ENCODE measurements at regions not wholly inside any gene's neighbourhood (a gene's known extent, or its start where the extent isn't known, plus 50 kb on each side); places are given as distances from the start of the nearest gene placed in this dataset.

DNA sequence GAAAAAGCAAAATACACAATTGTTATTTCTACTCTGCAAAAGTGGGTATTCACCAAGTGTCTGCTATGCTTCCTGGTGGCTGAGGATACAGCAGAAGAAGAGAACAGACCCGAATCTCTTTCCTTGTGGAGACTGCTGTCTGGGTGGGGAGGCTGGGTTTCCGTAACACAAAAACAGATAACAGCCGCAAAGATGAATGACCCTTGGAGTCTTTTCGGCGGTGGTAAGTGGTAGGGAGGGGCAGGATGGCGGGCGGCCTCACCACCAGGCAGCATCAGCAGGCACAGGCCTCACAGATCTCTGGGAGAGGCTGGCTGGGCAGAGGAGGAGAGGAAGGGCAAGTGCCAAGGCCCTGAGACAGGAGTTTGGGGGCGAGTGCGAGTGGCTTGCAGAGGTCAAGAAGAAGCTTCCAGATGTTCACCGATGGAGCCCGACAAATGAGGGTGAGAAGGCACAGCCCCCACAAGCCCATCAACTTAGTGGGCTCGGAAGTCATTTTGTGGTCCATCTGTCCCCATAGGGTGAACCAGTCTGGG, 164.2 kb downstream of the RHOU start:
- DNase-seq, result no peak

DNA sequence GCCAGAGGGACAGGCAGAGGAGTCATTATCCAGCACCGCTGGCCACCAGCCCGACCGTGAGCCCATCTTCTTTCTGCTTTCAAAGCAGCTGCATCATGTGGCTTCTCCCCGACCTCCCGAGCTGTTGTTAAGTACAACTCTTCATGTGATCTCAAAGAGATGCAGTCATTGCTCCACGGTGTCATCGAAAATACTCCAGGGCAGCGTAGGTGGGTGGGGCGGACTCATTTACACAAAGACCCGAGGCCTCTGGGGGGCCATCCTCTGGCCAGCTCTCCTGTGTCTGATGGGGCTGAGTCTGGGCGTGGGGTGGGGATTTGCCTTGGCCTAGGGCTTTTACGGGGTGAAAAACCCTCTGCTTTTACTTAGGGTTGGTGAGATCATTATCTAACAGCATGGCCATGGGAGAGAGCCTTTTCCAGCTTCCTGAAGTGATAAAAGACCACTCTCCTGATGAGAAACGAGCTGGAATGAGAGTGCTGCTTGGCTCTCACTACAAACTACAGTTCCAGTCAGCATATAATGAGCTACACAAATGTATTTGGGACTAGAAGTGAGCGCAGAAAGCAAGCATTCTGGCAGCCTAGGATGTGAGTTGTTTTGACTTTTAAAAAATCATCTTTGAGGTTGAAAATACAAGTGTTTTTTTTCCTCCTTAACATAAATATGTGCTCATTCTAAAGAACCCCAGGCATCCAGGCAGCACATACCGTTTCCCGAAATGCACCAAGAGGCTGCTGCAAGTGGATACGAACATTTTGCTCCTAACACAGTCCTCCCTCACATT, 165.0 kb downstream of the RHOU start:
- DNase-seq, result no peak

DNA sequence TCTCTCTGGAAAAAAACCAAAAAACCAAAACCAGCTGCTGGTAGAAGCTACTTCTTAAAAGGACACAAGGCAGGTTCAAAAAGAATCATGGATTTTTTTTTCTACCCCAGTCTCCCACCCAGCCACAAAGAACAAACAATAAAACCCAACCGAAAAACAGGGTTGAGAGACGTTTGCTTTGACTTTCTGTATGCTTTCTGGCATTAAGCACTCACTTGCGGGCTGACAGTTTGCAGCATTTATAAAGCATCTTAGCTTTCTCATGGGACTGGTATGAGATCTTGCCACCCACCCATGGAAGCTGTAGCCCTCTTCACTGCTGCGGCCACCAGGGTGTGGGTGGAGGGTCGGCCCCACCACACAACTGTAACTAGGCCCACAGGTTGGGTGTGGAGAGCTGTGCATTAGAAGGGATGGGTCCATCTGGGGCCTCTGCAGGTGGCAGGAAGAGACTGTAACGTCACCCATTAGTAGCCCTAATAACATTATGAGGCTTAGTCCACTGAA, 165.7 kb downstream of the RHOU start:
- no peak for DNase-seq

DNA sequence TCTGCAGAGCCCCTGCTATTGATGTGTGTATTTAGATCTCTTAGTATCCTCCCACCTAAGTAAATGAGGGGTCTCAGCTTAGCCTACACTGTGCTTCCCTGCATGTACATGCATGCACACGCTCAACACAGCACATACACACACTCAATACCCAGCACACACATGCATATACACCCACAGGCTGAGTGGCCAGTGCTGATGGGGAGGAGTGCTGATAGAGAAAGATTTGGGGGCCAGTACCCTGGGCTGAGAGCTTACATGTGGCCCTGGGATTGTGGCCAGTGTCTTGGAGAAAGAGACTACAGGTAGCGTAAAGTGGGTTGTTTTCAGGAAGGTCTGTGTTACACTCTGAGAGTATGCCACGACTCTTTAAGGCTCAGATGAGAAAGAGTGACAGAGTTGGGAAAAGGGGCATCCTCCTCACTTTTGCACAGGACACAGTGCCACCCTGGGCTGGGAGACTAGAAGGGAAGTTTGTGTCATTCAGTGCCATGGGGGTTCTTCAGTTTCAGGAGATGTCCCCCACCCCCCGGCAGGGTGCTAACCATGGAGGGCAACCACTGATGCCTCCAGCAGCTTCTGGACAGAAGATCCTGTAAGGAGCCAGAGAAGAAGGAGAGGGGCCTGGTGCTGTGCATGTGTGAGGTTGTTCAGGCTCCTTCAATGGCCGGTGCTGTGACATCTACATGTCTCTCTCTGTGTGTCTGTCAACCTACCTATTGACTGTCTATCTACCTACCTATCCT, 166.8 kb downstream of the RHOU start:
- DNase-seq, result no peak

DNA sequence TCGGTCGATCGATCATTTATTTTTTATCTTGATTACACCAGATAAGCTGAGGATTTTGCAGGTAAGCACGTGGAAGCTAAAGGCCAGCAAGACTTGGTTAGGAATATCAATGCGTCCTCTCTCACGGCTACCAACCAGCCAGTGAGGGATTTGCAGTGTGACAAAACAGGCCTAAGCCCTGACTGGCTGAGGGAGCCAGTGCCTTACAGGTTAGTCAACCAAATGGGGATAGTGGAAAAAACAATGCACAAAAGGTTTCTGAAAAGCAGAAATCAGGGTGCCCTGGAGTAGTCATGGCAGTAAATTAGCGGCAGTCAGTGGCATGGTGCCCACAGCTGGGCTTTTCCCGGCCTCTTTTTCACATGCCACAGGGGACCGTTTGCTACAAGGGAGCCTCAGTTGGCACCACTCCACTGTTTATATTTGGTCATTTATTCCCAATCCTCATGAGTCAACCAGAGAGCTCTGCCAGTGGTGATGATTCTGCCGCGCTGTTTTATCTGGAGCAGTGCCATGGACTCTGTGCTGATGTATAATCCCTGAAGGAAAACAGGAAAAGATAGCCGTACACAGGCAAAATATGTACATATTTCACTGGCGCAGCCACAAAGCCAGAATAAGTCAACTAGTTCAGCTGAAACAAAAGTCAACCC, 167.6 kb downstream of the RHOU start:
- no peak for DNase-seq

GRCh38 chr1:228903434-228904071, 168.3 kb downstream of the RHOU start:
- no peak for DNase-seq

DNA sequence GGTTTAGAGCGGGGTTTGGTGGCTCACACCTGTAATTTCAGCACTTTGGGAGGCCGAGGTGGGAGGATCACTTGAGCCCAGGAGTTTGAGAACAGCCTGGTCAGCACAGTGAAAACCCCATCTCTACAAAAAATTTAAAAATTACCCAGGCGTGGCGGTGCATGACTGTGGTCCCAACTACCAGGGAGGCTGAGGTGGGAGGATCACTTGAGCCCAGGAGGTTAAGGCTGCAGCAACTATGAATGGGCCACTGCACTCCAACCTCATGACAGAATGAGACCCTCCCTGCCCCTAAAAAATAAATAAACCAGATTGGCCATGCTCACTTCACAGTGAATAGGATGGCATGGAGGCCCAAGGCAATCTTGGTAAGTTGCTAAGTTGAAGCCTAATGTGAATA, 168.9 kb downstream of the RHOU start:
- DNase-seq, result no peak

GRCh38 chr1:228905701-228906101, 170.4 kb downstream of the RHOU start:
- no peak for DNase-seq

DNA sequence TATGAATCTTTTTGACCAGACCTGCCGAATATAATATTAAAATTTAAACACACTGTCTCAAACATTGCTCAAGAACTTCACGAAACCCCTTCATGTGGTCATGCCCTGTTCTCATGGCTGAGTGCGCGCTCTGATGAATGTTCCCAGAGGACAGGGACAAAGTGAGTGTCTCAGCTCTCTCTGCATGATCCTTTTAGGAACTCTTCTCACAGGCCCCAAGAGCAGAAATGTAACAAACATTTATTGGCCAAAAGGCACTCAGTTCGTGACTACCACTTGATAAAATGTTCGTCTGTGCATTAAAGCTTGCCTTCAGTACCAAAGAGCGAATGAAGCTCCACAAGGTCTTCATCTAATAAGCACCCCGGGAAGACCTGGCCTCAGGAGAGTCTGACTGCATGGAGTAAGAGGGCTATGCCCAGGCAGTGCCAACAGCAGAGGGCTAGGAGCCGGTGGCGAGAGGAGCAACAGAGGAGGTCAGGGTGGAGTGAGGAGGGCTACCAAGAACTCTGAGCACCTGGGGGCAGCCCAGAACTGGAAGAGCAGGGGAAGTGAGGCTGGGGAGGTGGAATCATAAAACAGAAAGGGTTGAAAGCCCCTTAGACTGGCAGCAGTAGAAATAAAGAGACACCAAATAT, 171.1 kb downstream of the RHOU start:
- DNase-seq, result no peak

GRCh38 chr1:228911225-228912210, 176.2 kb downstream of the RHOU start:
- DNase-seq, result no peak

DNA sequence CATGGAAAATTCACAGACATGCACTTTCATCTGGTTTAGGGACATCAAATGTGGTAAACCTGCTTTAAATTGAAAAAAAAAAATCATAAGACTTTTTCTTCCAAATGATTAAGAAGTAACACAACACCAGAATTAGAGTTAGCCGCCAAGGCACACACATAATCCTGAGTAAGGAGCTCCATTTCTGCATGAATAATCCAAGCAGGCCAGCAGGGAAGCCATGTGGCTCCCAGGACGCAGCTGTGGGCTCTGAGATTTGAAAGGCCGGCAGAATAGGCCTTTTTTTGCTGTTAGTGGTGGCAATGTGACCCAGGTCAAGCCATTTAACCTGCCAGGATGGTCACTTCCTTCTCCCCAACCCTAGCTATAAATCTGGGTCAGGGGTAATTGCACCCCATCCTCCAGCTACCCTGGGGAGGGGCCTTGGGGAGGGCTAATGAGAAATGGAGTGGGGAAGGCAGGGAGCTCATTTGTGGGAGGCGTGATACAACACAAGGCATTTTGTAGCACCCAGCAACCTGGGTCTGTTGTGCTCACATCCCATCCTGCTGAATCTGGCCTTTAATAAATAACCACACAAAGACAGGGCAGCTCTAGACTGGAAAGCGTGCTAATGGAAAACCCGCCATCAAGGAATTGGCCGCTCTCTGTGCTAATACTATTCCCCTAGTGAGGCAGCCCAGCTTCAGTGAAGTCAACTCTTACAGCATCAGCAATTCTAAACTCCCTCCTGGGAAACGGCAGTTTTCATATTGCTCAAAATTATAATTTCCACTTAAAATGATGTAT, 178.5 kb downstream of the RHOU start:
- DNase-seq, result no peak

DNA sequence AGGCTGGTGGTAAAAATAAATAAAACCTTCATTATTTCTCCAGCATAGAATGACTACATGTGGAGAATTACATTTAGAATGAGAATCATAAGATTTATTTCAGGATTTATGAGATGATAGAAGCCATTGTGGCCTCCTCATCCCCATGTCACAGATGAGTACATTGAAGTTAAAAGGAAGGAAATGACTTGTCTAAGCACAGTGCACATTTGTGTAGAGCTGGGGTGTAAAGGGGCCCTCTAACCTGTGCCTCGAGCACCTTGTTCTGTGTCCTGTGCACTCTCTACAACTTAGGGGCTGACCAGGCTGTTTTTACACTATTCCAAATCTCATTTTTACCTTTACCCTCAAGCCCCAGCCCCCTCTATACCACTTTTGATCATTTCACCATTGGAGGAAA, 179.4 kb downstream of the RHOU start:
- DNase-seq, result no peak

DNA sequence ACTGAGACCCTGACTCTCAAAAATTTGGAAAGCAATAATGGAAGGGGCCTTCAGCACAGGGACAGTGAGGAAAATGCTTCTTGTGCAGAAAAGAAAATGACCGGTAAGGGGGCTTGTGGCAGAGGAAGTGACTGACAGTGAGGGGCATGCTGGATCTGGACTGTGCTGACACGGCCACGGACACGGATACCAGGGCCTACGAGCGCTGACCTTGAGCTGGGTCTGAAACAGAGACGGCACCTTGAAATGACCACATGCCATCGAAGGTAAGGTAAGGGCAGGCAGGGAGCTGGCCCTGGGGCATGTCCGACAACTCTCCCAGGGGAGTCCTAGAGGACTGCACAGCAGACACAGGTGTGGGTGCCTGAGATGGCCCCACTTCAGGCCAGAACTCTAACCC, 182.1 kb downstream of the RHOU start:
- DNase-seq, result no peak

- DNase-seq, result no peak
Observed at GRCh38 chr1:228917755-228918154, 182.5 kb downstream of the RHOU start.

- DNase-seq, result no peak
Observed at GRCh38 chr1:228918335-228918734, 183.1 kb downstream of the RHOU start.

DNA sequence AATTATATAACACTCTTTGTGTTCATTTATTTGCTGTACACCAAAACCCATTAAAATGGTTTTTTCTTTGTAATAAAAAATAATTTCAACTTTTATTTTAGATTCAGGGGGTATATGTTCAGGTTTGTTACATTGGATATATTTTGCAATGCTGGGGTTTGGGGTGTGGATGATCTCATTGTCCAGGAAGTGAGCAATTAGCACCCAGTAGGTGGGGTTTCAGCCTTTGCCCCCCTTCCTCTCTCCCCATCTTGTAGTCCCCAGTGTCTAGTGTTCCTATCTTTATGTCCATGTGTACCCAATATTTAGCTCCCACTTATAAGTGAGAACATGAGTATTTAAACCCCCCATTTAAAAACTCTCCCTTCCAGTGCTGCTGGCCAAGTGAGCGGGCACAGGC, 184.6 kb downstream of the RHOU start:
- no peak for DNase-seq

GRCh38 chr1:228920831-228921230, 185.6 kb downstream of the RHOU start:
- DNase-seq, result no peak

DNA sequence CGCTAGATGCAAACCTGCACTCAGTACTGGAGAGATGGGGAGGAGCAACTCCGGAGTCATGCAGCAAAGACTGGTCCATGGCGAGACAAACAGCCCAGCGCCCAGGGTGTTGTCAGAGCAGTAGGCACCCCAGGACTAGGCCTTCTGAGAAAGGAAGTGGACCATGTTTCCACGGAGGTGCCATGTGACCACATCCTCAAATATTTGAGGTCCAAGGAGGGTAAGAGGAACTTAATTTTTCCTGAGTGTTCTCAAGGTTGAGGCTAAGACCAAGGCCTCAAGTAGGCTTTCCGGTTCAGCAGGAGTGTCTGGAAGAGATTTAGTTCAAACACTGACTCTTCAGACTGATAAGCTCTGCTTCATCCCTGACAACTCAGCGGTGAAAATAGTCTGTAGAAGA, 186.2 kb downstream of the RHOU start:
- no peak for DNase-seq

DNA sequence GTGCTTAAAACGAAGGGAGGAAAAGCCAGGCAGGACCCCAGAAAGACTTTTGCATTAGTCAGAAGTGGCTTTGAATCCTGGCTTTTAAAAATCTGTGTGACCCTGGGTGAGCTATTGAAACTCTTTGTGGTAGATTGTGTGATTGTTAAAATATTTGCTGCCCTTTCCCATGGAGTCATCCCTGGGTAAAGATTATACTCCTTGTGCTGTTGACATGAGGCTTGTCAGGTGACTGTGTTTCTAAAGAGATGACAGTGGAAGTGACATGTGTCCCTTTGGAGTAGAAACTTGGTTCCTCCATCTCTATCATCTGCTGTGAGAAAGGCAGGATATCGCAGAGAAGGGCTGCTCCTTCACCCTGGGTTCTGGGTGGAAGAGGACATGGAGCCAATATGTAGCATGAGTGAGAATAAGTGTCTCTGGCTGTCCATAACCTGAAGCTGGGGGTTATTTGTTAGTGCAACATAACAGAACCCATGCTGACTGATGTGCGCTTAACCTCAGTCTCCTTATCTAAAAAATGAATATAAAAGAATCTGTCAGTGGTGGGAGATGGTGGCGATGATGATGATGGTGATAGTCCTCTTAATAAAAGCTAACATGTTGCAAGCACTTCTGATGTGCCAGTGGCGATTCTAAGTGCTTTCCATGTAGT, 187.6 kb downstream of the RHOU start:
- DNase-seq, result no peak
